Inferior parietal cortex (tissue), 1 donor: ENCODE measurements at regions not wholly inside any gene's neighbourhood (a gene's known extent, or its start where the extent isn't known, plus 50 kb on each side); places are given as distances from the start of the nearest gene placed in this dataset.
"Not testable (repeated sequence)": the region's sequence is repeated elsewhere in the genome, so short reads cannot be mapped to it uniquely, and the experiment has no call there.

ENCODE experiments used
- DNase-seq: peaks from one replicate; pipeline ENCODE4 v3.0.0-alpha.2; 2016; ENCODE audit errors: extremely low spot score

DNA sequence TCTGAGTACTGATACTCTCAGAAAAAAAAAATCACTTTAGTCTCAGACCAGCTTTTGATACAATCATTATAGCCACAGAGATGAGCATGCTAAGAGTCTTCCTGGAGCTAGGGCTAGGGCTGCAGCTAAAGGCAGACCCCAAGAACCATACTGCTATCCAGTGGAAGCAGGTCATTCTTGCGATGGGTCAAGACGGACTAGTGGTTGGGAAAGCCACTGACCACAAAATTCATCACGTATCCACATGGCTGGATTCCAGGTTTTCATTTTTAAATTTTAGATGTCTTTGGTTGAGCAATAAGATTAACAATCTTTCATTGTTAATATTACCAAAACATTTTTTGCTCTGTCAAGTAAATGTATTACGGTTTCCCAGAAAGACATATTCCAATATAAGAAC, 598.1 kb downstream of the DNAH5 start:
- DNase-seq = no peak

DNA sequence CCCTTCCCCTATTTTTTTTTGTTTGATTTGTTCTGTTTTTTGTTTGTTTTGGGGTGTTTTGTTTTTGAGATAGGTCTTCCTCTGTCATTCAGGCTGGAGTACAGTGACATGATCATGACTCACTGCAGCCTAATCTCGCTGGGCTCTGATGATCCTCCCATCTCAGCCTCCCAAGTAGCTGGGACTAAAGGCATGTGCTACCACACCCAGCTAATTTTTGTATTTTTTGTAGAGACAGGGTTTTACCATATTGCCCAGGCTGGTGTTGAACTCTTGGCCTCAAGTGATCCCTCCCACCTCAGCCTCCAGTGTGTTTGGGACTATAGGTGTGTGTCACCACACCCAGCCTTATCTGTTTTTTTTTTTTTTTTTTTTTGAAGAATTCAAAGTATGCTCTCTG, 605.4 kb downstream of the DNAH5 start:
- no peak for DNase-seq

DNA sequence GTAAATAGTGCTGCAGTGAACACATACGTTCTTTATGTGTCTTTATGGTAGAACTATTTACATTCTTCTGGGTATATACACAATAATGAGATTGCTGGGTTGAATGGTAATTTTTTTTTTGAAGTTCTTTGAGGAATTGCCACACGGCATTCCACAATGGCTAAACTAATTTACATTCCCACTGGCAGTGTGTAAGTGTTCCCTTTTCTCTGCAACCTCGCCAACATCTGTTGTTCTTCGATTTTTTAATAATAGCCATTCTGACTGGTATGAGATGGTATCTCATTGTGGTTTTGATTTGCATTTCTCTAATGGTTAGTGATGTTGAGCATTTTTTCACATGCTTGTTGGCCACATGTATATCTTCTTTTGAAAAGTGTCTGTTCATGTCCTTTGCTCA, 609.5 kb downstream of the DNAH5 start:
- DNase-seq = not testable (repeated sequence)

DNA sequence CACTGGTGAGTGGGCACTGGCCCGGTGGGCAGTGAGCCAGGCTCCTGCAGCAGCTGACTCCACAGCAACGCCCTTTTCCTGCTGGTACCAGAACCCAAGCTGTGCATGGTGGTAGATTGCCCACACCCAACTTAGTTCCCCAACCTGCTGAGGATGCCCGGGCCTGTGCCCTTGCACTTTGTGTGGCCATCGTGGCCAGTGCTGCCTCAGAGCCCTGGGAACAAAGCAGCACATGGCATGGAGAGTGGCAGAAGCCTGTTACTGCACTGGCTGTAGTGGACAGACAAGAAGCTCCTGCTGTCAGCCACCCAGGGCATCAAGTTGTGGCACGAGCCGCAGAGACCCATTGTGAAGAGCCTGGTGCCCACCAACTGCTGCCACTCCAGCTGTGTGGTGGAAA, 612.9 kb downstream of the DNAH5 start:
- no peak for DNase-seq

DNA sequence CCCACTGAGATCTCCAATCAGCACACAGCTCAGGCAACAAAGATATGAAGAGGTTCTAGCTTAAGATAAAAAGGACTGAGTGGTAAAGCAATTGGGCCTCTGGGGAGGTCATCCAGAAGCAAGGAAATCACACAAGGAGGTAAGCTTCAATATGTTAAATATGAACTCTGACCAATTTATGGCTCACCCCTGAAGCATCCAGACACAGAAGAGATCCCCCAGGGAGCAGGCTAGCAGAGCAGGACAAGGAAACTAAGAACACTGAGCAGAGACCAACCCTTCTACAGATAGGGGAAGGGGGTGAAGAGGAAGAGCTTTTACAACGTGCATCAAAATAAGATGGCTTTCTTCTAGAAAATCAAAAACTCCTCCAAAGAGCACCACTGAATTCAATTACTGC, 616.2 kb downstream of the DNAH5 start:
- DNase-seq = no peak

DNA sequence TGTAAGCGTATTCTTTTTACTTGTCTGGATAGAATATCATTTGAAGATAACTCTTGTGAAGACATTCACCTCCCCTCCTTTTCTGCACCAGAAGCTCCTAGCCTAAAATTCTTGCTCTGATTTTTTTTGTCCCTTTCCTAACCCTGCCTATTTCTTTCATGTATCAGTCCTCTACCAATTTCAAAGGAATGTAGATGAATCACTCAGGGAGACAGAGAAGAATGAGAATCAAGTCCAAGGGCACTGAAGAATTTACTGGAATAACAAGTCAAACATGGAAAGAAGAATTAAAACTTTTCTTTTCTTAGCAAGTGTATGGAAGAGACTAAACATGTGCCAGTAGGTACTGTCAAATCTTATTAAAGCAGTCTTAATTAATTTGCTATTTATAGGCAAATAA, 618.7 kb downstream of the DNAH5 start:
- DNase-seq = no peak

DNA sequence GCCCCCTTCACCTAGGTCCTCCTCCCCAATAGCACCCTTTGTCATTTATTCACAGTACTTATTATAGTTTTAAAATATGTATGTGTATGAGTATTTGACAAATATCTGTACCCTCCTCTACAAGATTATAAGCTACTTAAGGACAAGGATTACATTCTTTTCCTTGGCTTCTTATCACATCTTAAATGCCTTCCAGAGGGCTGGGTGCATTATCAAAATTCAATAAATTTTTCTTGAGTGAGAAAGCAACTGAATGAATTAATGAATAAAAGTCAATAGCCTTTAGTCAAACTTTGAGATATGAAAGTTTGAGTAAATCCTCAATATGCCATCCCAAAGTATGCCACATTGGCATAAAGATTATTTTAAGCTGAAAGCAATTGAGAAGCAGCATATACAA, 621.7 kb downstream of the DNAH5 start:
- no peak for DNase-seq

DNA sequence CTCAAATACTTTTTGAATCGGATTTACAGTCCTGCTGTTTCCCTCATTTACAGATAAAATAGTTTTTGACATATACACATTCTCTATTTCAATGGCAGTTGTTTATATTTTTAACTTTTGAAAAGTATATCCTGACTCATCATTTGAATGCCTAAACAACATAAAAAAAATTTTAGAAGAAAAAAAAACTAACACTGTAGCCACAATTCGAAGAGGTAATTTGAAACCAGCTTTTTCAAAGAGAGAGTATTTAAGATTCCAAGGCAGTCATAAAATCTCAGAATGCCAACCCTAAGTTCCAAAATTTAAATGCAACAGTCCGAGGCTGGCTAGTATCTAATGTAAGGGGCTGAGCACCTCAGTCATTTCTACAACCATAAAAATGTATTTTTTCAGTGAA, 626.8 kb downstream of the DNAH5 start:
- no peak for DNase-seq

DNA sequence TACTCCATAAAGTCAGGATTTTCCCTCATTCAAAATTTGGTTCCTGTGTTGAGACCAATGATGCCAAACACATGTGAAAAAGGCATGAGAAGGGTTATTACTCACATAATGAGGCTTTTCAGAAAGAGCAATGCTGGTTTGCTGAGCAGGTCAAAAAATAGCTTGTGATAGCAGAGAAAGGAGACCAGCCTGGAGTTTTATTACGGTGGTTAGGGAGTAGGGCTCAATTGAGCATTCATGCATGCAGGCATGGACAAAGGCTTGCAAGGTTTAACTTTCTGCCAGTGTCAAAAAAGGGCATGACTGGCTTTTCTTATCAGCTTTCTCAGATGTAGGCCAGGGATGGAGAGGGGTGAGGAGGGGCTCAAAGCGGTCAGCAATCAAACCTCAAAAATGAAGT, 628.3 kb downstream of the DNAH5 start:
- DNase-seq = no peak

DNA sequence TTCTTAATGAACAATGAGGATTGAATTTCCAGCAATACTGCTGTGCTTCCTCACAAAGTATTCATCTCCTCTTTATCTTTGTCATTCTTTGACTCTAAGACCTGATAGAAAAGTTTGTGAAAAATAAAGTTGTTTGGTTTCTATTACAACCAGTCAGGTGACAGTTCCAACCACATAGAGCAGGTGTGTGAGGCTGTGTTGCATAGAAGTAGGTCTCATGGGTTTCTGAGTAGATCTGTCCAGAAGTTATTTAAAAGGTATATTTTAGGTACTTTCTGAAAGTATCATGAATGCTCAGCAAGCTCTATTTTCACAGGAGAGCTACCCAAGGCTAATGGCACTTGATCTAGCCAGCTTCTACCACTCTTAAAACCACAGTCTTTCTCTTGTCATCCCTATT, 637.0 kb downstream of the DNAH5 start:
- no peak for DNase-seq

DNA sequence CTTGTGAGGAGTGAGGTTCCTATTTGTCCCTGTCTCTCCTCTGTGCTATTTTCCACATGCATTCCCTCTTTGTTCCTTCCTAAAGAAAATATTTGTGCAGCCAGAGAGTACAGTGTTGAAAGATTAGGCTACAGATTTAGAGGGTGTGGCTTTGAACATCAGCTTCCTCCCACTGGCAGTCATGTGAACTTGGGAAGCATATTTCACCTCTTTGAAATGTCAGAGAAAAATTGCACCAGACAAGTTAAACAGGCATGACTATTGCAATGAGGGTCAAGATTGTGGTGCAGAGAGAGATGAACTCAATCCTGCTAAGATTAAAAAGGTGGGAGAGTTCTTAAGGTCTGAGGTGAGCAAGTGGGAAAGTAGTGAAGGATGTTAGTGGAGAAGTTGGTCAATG, 641.0 kb downstream of the DNAH5 start:
- DNase-seq = no peak

DNA sequence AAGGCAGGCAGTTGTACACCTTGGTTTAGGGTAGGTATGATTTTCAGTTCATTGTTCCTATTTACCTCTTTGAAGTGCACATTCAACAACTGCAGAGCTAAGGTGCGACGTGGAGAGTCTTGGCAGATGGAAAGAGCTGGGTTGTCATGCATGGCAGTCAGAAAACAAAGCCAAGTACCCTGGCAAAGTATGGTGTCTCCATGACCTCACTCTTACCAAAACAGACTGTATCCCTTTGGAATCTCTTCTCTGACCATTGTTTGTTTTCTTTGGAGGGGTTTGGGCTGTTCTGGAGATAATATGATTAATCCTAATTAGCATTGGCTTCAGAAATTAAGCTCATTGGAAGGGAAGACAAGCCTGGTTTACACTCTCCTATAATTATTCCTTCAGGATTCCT, 665.7 kb downstream of the DNAH5 start:
- no peak for DNase-seq

DNA sequence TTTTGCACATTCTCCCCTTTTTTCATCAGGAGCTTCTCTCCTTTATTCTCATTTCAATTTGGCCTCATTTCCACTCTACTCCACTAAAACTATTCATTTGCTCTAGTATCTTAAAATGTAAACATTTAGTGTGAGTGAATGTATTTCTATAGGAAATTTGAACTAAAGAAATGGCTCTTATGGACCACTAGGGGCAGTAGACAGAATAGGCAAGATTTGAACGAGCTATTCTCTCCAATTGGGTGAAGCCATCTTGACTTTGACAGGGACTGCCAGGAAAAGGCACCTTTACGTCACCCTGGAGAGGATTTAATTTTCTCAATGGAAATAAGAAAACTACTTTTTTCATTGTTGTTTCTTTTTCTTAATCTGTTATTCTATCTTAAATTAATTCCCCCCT, 666.3 kb downstream of the DNAH5 start:
- DNase-seq = no peak

DNA sequence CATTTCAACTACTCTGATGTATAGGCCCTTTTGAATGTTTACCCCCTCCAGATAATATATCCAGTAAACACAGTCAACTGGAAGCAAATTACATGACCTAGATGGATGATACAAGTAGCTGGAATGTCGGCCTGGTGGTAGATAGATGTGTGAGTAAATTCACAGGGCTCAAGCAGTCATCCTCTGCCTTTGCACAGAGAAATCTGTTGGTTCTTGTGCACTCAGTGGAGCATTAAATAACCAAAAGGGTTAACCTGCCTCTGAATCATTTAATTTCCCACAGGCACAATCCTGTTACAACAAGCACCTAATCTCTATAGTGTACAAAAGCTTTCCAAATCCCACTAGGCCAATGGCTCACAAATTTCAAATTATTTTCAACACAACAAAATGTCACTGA, 668.3 kb downstream of the DNAH5 start:
- DNase-seq = no peak

DNA sequence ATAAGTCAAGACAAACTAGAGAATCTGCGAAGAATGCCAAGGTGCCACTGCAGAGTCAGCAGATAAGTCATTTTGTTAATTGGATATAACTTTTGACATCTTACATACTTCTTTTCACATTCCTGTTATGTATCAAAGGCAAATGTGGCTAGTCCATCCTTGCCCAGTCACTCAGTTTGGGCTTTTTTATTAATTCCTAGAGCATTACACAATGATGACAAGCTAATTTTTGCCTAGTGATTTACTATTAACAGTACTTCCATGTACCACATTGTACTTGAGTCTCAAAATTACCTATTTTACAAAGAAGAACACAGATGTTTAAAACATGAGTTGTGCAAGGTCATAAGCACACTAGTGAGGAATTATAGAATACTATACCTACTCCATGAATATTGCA, 680.8 kb downstream of the DNAH5 start:
- no peak for DNase-seq

DNA sequence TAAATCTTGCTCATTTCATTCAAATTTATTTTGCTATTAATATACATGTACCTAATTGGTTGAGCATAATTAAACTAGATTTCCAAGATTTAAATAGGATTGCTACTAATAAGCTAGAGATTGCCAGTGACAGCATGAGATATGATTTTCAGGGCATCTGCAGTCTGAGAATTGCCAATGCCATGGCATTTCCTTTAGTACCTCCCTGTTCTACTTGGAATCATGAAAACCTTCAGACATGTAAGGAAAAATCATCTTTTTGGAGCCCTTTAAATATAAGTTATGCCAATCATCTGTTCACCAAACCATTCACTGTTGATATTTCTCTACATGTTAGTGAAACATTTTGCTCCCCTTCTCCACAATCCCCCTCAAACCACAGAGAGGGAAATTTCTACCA, 691.4 kb downstream of the DNAH5 start:
- DNase-seq = no peak

DNA sequence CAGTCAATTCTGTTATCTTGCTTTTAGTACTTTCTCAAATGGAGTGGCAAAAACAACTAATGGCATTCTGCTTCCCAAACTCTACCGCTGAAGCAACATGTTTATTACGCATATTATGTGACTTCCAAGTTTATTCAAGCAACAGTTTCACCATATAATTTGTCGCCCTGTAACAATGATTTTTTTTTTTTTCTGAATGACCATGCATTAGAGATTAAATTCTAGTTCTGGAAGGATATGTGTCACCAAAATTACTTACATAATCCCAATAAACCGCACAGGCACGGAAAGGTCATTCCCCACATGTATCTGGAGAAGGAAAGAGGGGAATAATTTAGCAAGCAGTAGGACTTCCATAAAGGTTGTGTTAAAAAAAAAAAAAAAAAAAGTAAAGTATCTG, 691.8 kb downstream of the DNAH5 start:
- DNase-seq = no peak

DNA sequence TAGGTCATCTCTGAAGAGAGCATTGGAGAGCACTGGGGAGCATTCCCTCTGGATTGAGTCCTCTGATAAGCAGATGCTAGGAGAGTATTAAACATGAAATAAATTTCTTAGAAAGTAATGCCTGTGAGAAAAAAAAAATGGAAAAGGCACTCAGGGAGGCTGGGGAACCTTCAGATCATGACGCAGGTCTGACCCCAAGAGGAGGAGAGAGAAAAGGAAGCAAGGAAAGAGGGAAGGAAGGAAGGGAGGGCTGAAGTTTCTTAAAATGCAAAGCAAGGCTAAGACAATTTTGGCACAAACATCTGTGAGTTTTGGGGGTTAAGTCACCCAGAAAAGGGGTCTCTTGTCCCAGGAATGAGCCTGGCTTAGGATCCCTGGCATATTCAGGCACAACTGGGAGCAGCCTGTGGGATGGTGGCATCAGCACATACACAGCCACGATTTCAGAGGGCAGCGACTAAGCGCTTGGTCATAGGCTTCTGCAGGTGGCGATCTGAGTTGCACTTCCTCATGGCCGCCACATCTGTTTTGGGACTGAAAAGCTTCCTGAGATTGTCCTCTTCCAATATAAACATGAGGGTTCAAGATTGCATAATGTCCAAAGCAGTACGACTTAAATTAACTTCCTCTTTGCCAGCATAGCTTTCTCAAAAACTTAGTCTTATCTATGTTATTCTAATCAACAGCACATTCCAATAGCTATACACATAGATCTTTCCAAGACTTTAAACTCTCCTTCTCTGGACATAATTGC, 692.7 kb downstream of the DNAH5 start:
- no peak for DNase-seq

DNA sequence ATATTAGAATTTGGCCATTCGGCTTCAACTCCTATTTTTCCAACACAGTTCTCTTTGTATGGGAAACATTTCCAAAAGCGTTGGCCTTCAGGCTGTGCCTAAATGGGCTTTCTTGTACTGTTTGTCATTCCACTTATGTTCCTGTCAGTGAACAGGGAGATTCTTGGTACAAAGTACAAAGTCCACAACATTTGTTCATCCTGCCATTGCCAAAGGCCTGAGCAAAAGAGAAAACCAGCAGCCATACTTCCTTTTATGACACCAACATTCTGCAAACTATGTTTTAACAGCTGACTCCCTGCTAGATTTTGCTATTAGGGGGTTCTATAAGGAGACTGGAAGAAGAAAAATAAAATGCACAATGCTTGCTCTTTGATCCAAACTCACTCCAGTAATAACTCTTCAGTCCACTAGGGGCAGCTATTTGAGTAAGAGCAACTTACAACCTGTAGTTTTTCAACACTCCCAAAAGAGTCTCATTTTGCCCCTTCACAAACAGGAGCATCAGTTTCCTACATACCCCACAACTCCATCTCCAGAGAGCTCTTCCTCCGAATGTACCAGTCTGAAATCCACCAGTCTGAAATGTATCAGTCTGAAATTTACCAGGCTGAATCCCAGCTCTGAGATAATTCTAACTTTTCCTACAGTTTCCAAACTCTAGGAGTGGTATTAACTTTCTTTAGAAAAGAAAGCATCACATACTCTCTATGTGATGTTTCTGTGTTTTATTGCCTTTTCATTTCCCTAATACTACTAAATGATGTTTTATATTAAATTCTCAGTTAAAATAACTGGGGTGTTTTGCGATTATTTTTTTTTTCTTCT, 693.8 kb downstream of the DNAH5 start:
- DNase-seq = no peak

DNA sequence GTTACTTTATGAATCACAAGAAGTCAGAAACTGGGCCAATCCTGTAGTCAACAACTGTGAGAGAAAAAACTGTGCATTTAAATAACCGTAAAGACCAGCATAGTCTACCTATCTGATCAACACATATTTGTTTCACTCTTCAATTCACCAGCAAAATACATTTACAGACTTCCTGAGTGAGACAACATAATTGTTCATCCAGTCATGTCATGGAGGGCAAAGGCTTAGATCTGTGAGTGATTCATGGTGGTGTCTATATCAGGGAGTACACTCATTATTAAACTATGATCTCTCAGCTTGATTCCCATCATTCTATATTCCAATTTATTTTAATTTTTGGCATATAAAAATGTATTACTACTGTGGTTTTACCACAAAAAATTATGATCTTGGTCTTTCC, 694.6 kb downstream of the DNAH5 start:
- no peak for DNase-seq

DNA sequence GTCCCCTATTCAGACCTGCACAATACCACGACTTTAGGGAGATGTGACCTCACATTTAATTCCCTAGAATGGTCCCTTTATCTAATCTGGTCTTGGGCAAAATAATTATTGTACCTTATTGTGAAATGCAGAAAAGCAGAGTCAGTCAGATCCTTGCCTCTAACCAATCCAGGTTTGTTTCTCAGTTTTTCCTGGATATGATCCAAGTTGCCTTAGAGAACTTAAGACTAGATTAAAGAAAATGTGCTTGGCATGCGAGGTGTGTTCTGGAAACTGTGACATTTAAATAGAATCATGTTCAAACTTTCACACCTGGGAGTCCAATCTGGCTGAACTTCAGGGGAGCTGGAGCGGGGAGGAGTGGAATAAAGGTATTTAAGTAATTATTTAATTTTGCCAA, 696.2 kb downstream of the DNAH5 start:
- peak; percentile 22 for DNase-seq

DNA sequence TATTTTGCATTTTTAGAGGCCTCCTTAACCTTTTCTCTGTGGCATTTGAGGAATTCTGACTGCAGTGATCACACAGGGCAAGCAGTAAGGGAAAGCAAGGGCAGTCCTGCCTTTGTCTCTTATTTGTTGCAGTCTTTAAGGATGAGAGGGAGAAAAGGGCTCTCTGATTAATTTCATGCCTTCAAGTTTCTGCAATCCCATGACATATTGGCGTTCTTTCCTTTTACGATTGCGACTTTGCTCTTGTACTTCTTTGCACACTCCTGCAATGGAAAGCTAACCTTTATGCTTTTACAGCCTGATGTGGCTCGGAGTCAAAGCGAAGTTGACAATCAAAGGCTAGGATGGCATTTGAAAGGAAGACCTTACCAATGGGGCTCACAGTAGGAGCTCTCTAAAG, 698.4 kb downstream of the DNAH5 start:
- DNase-seq = no peak

DNA sequence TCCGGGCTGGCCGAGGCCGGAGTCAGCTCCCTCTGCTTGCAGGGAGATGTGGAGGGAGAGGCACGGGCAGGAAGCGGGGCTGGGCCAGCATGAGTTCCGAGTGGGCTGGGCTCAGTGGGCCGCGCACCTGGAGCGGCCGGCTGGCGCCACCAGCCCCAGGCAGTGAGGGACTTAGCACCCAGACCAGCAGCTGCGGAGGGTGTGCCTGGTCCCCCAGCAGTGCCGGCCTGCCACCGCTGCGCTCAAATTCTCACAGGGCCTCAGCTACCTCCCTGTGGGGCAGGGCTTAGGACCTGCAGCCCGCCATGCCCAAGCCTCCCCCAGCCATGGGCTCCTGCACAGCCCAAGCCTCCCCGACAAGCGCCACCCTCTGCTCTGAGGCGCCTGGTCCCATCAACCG, 700.3 kb downstream of the DNAH5 start:
- no peak for DNase-seq

DNA sequence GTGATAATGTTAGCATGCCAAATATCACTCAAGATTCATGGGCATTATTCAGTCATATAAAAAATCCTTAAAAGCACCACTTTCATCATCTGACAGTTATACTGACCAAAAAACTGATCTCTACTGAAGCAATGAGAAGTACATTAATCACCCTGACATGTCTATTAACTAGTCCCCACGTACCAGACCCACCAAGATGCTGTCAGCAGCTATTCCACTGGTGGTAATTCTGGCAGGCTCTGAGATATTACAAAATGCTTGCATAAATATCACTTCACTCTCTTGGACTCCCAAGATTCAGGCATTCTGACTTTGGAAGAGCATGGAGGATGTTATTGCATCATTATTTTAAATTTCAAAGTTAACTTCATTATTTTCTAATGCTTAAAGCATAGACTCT, 717.0 kb downstream of the DNAH5 start:
- no peak for DNase-seq
